ENCODE measurements at regions not wholly inside any gene's neighbourhood (a gene's known extent, or its start where the extent isn't known, plus 50 kb on each side); places are given as distances from the start of the nearest gene placed in this dataset.

- TF ChIP-seq EZH2 (IDR thresholded peaks at IDR 0.05) (no peak), POLR2AphosphoS5 (IDR thresholded peaks at IDR 0.05; ENCODE audit: borderline replicate concordance, low read depth, low read length) (no peak)
Measured at GRCh38 chr20:53829255-53829723, 235.7 kb upstream of the ZNF217 start.

All from SK-N-MC (cell line).